HG02642 (cell line): ENCODE measurements at regions not wholly inside any gene's neighbourhood (a gene's known extent, or its start where the extent isn't known, plus 50 kb on each side); places are given as distances from the start of the nearest gene placed in this dataset.

Experiments used
- ATAC-seq: cut with Tn5 transposase; IDR thresholded peaks from one replicate; pipeline ENCODE4 v1.9.1; 2021; ENCODE audit warnings: mild to moderate bottlenecking; ENCODE audit not compliant: unreplicated experiment, poor library complexity

GRCh38 chr2:62287899-62288880 lies 92.3 kb downstream of the B3GNT2 start:
- ATAC-seq: peak; percentile 73

GRCh38 chr2:62287282-62287681 lies 91.4 kb downstream of the B3GNT2 start:
- no peak for ATAC-seq

GRCh38 chr2:62286089-62286785 lies 90.3 kb downstream of the B3GNT2 start:
- no peak for ATAC-seq

GRCh38 chr2:62284980-62285379 lies 89.1 kb downstream of the B3GNT2 start:
- ATAC-seq: no peak

- no peak for ATAC-seq
Measured at GRCh38 chr2:62284471-62284870, 88.6 kb downstream of the B3GNT2 start.

GRCh38 chr2:62283147-62283546 lies 87.2 kb downstream of the B3GNT2 start:
- no peak for ATAC-seq

- no peak for ATAC-seq
Measured at GRCh38 chr2:62281663-62282062, 85.7 kb downstream of the B3GNT2 start.

GRCh38 chr2:62277688-62278087 lies 81.8 kb downstream of the B3GNT2 start:
- ATAC-seq: no peak
